Endothelial cell of umbilical vein (primary cell): ENCODE measurements at regions not wholly inside any gene's neighbourhood (a gene's known extent, or its start where the extent isn't known, plus 50 kb on each side); places are given as distances from the start of the nearest gene placed in this dataset.

Source experiments
- BruUV-seq: library from RNA; stranded (reverse); fragments of 400-500 nt; replicated peaks from 2 replicates; lab custom pipeline; 2021; lab: Mats Ljungman, UMichigan
- CTCF ChIA-PET: fragments of 300-600, 350-600 bp; sonication (Branson Sonifier 250); formaldehyde crosslinking; loops from one replicate; lab custom pipeline; 2021; ENCODE audit warnings: antibody characterized with exemption, inconsistent platforms; lab: Charles Lee
- POLR2A ChIA-PET: fragments of 300-600, 350-600 bp; sonication (Branson Sonifier 250); formaldehyde crosslinking; loops from one replicate; lab custom pipeline; 2021; ENCODE audit warnings: antibody characterized with exemption, inconsistent platforms; lab: Charles Lee
- DNase-seq: peaks from one replicate; pipeline ENCODE4 v3.0.0-alpha.2; 2011; ENCODE audit warnings: low read depth, low spot score
- FAIRE-seq: peaks from 2 replicates; lab custom pipeline; 2011; peaks lifted over from hg19 to GRCh38; lab: Jason Lieb, UNC
- H2AFZ ChIP-seq: 2 replicates; pipeline ENCODE4 v1.6.0; 2012; ENCODE audit warnings: low read depth, low read length, control low read depth, inconsistent platforms
- H3K27ac ChIP-seq: 2 replicates; pipeline ENCODE4 v1.5.1; 2011; ENCODE audit warnings: low read depth, mild to moderate bottlenecking, control low read depth, low read length, moderate library complexity; ENCODE audit not compliant: insufficient read depth
- H3K27me3 ChIP-seq, 2 experiments: 2 replicates each; pipeline versions ENCODE4 v1.6.0 to v1.6.1; 2011; ENCODE audit warnings: low read length in 2 of 2, mixed read lengths in 1 of 2; ENCODE audit not compliant: control insufficient read depth in 2 of 2, insufficient read depth in 2 of 2
- H3K36me3 ChIP-seq, 2 experiments: 2 replicates in 1 of 2; 3 replicates in 1 of 2; pipeline ENCODE4 v1.5.1; 2011; ENCODE audit warnings: low read length in 2 of 2, mild to moderate bottlenecking in 1 of 2, moderate library complexity in 1 of 2; ENCODE audit not compliant: control insufficient read depth in 2 of 2, insufficient read depth in 2 of 2; ENCODE audit errors: extremely low read depth in 1 of 2
- H3K4me1 ChIP-seq: 3 replicates; pipeline ENCODE4 v1.5.1; 2011; ENCODE audit warnings: mild to moderate bottlenecking, low read length; ENCODE audit not compliant: control insufficient read depth, insufficient read depth; ENCODE audit errors: extremely low read depth
- H3K4me2 ChIP-seq: 2 replicates; pipeline ENCODE4 v1.6.1; 2011; ENCODE audit warnings: low read length, control low read depth, mixed read lengths; ENCODE audit not compliant: insufficient read depth
- H3K4me3 ChIP-seq, 3 experiments: fragments of 200-600 bp in 1 of 3; sonication (generic), shearing (Covaris generic) in 1 of 3; replicated peaks in 1 of 3; 2 replicates each; pipeline ENCODE4 v1.5.1; 2011 to 2016; ENCODE audit warnings: control low read depth in 3 of 3, low read length in 3 of 3, mild to moderate bottlenecking in 2 of 3, inconsistent platforms in 1 of 3, low read depth in 1 of 3, moderate library complexity in 1 of 3; ENCODE audit not compliant: insufficient read depth in 1 of 3
- H3K79me2 ChIP-seq: 2 replicates; pipeline ENCODE4 v1.6.0; 2012; ENCODE audit warnings: low read length, inconsistent platforms; ENCODE audit not compliant: control insufficient read depth, insufficient read depth
- H3K9ac ChIP-seq: replicated peaks from 2 replicates; pipeline ENCODE3; 2011; ENCODE audit warnings: low read length, control low read depth; ENCODE audit not compliant: insufficient read depth; ENCODE audit errors: extremely low read depth
- H3K9me1 ChIP-seq: replicated peaks from 3 replicates; pipeline ENCODE4 v1.6.0; 2011; ENCODE audit warnings: mild to moderate bottlenecking, low read length; ENCODE audit not compliant: control insufficient read depth, insufficient read depth; ENCODE audit errors: extremely low read depth
- H3K9me3 ChIP-seq: replicated peaks from 2 replicates; pipeline ENCODE4 v1.5.1; 2012; ENCODE audit warnings: low read length, inconsistent platforms; ENCODE audit not compliant: control insufficient read depth, insufficient read depth
- H4K20me1 ChIP-seq: replicated peaks from 2 replicates; pipeline ENCODE3; 2011; ENCODE audit warnings: mild to moderate bottlenecking, low read length; ENCODE audit not compliant: control insufficient read depth, insufficient read depth; ENCODE audit errors: extremely low read depth
- EZH2 ChIP-seq: IDR thresholded peaks from 2 replicates; pipeline ENCODE4 v1.6.1; 2012; ENCODE audit warnings: borderline replicate concordance, low read depth, mild to moderate bottlenecking, moderate library complexity, low read length, inconsistent platforms; ENCODE audit not compliant: severe bottlenecking
- FOS ChIP-seq: IDR thresholded peaks from 2 replicates; pipeline ENCODE4 v1.6.1; 2011; ENCODE audit warnings: mild to moderate bottlenecking, low read length, moderate library complexity, borderline replicate concordance; ENCODE audit not compliant: insufficient read depth
- GATA2 ChIP-seq: IDR thresholded peaks from 2 replicates; pipeline ENCODE4 v1.7.0; 2011; ENCODE audit warnings: low read depth, mild to moderate bottlenecking, moderate library complexity, mixed read lengths, low read length; ENCODE audit not compliant: insufficient read length, insufficient read depth
- JUN ChIP-seq: IDR thresholded peaks from 2 replicates; pipeline ENCODE4 v1.6.1; 2011; ENCODE audit warnings: borderline replicate concordance, low read depth; ENCODE audit not compliant: insufficient read length, insufficient read depth
- MAX ChIP-seq: IDR thresholded peaks from 2 replicates; pipeline ENCODE4 v1.6.1; 2011; ENCODE audit not compliant: insufficient read depth, insufficient read length
- MYC ChIP-seq: IDR thresholded peaks from one replicate; pipeline ENCODE4 v1.6.1; 2011; ENCODE audit warnings: mild to moderate bottlenecking, low read depth, low read length
- POLR2A ChIP-seq: IDR thresholded peaks from 2 replicates; pipeline ENCODE4 v1.6.1; 2012; ENCODE audit warnings: low read depth, mild to moderate bottlenecking, control low read depth, low read length
- POLR2AphosphoS5 ChIP-seq: IDR thresholded peaks from 2 replicates; pipeline ENCODE4 v1.6.1; 2012; ENCODE audit warnings: low read depth, mild to moderate bottlenecking, control low read depth, low read length, moderate library complexity; ENCODE audit not compliant: insufficient read depth
- dilution Hi-C: fragments of 300-500 bp; cut with MboI; formaldehyde crosslinking; loops from one replicate; pipeline ENCODE4 v1.15.0; 2019; ENCODE audit warnings: low sequenced_read_pairs; ENCODE audit not compliant: extremely low pct_ligation_motif_present
- intact Hi-C: fragments of 100-400 bp; cut with micrococcal nuclease; formaldehyde crosslinking; loops from one replicate; pipeline ENCODE4 v1.10.0; 2022
- TF ChIP-seq, protein P1 (sequence below), 2 donors: IDR thresholded peaks; 1 replicate in 1 of 2; 2 replicates in 1 of 2; pipeline ENCODE4 v1.5.1; 2011; ENCODE audit warnings: low read length in 2 of 2, mild to moderate bottlenecking in 2 of 2, moderate library complexity in 2 of 2, control low read depth in 1 of 2, inconsistent platforms in 1 of 2, low read depth in 1 of 2; ENCODE audit not compliant: insufficient read depth in 1 of 2; ENCODE audit errors: extremely low read depth in 1 of 2

DNA sequence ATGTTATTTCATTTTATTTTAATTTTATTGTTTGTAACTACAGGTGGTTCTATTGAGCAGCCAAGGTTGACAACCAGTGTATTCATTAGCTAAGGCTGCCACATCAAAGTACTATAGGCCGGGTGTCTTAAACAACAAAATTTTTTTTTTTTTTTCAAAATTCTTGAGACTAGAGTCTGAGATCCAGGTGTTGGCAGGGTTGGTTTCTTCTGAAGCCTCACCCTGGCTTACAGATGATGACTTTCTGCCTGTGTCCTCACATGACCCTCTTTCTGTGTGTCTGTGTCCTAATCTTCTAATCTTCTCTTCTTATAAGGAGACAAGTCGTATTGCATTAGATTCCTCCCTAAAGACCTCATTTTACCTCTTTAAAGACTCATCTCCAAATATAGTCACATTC lies 208.4 kb downstream of the MANEA start:
- POLR2A ChIA-PET: no interaction called here
- Histone ChIP-seq H3K79me2 (no peaks in the 10 kb centered on the region), H3K27me3 (no peaks in the 10 kb centered on the region), H3K9ac (no peak overlapping the region), H4K20me1 (no peaks in the 10 kb centered on the region), H3K4me3 (no peak overlapping the region), H3K27ac (no peak overlapping the region), H3K36me3 (no peaks in the 10 kb centered on the region), H3K9me1 (no peaks in the 10 kb centered on the region), H3K4me2 (no peak overlapping the region), H3K9me3 (no peaks in the 10 kb centered on the region), H3K4me1 (no peaks in the 10 kb centered on the region), H2AFZ (no peak overlapping the region)
- no TSS peak for BruUV-seq
- no peak for DNase-seq
- no peak for FAIRE-seq
- CTCF ChIA-PET: interaction anchor here (0.7 kb wide), 1 partner anchor 542 kb away, joined by 3 read pairs; no protein-coding TSS in a partner anchor
- intact Hi-C loops: no loop called here
- dilution Hi-C loops: no loop called here
- TF ChIP-seq, protein P1, sequence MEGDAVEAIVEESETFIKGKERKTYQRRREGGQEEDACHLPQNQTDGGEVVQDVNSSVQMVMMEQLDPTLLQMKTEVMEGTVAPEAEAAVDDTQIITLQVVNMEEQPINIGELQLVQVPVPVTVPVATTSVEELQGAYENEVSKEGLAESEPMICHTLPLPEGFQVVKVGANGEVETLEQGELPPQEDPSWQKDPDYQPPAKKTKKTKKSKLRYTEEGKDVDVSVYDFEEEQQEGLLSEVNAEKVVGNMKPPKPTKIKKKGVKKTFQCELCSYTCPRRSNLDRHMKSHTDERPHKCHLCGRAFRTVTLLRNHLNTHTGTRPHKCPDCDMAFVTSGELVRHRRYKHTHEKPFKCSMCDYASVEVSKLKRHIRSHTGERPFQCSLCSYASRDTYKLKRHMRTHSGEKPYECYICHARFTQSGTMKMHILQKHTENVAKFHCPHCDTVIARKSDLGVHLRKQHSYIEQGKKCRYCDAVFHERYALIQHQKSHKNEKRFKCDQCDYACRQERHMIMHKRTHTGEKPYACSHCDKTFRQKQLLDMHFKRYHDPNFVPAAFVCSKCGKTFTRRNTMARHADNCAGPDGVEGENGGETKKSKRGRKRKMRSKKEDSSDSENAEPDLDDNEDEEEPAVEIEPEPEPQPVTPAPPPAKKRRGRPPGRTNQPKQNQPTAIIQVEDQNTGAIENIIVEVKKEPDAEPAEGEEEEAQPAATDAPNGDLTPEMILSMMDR (IDR thresholded peaks at IDR 0.05; ENCODE audit: extremely low read depth in 1 of 2, insufficient read depth in 1 of 2, low read depth in 1 of 2, low read length in 2 of 2): no peak
- no peak for TF ChIP-seq POLR2AphosphoS5
- no peak for TF ChIP-seq MYC
- no peak for TF ChIP-seq EZH2
- no peak for TF ChIP-seq FOS
- TF ChIP-seq JUN: no peak
- TF ChIP-seq POLR2A: no peak
- no peak for TF ChIP-seq GATA2
- no peak for TF ChIP-seq MAX
